ENCODE measurements at regions not wholly inside any gene's neighbourhood (a gene's known extent, or its start where the extent isn't known, plus 50 kb on each side); places are given as distances from the start of the nearest gene placed in this dataset.

GRCh38 chr2:19846567-19846966 lies 55.2 kb downstream of the TTC32 start:
- DNase-seq: no peak

- DNase-seq: no peak
These were observed 55.8 kb downstream of the TTC32 start for GRCh38 chr2:19846030-19846429.

GRCh38 chr2:19845323-19845920 lies 56.4 kb downstream of the TTC32 start:
- DNase-seq: no peak

- DNase-seq: no peak
These were observed 57.0 kb downstream of the TTC32 start for GRCh38 chr2:19844750-19845149.

- DNase-seq: no peak
These were observed 57.7 kb downstream of the TTC32 start for GRCh38 chr2:19843992-19844515.

- no peak for DNase-seq
These were observed 59.7 kb downstream of the TTC32 start for GRCh38 chr2:19841918-19842693.

- no peak for DNase-seq
These were observed 62.3 kb downstream of the TTC32 start for GRCh38 chr2:19839438-19839837.

- no peak for DNase-seq
These were observed 63.2 kb downstream of the TTC32 start for GRCh38 chr2:19838616-19839015.

GRCh38 chr2:19837235-19837766 lies 64.5 kb downstream of the TTC32 start:
- no peak for DNase-seq

GRCh38 chr2:19835781-19836281 lies 66.0 kb downstream of the TTC32 start:
- DNase-seq: no peak

- DNase-seq: no peak
These were observed 67.8 kb downstream of the TTC32 start for GRCh38 chr2:19833978-19834377.

GRCh38 chr2:19829672-19830071 lies 72.1 kb downstream of the TTC32 start:
- DNase-seq: no peak

- DNase-seq: no peak
These were observed 74.9 kb downstream of the TTC32 start for GRCh38 chr2:19826874-19827273.

- no peak for DNase-seq
These were observed 78.3 kb downstream of the TTC32 start for GRCh38 chr2:19823507-19823906.

- DNase-seq: no peak
These were observed 82.4 kb downstream of the TTC32 start for GRCh38 chr2:19819097-19820065.

- DNase-seq: no peak
These were observed 83.2 kb downstream of the TTC32 start for GRCh38 chr2:19818543-19818942.

- DNase-seq: no peak
These were observed 83.7 kb downstream of the TTC32 start for GRCh38 chr2:19818039-19818438.

GRCh38 chr2:19815746-19816145 lies 86.0 kb downstream of the TTC32 start:
- DNase-seq: no peak

GRCh38 chr2:19812166-19812565 lies 89.6 kb downstream of the TTC32 start:
- DNase-seq: no peak

- no peak for DNase-seq
These were observed 90.6 kb downstream of the TTC32 start for GRCh38 chr2:19811186-19811585.

GRCh38 chr2:19810637-19811036 lies 91.1 kb downstream of the TTC32 start:
- DNase-seq: no peak

GRCh38 chr2:19810148-19810547 lies 91.6 kb downstream of the TTC32 start:
- DNase-seq: no peak

GRCh38 chr2:19809206-19809605 lies 92.6 kb downstream of the TTC32 start:
- DNase-seq: no peak
